Keratinocyte (primary cell): ENCODE measurements at regions not wholly inside any gene's neighbourhood (a gene's known extent, or its start where the extent isn't known, plus 50 kb on each side); places are given as distances from the start of the nearest gene placed in this dataset.
A peak's percentile ranks its signal among the peaks of the same experiment; 100 is the strongest.

Experiments used
- DNase-seq: peaks from one replicate; pipeline ENCODE4 v3.0.0-alpha.2; 2011; ENCODE audit warnings: low read depth, missing footprints, low spot score
- FAIRE-seq: peaks from 2 replicates; lab custom pipeline; 2011; peaks lifted over from hg19 to GRCh38; lab: Jason Lieb, UNC
- H2AFZ ChIP-seq: 2 replicates; pipeline ENCODE4 v1.6.0; 2012; ENCODE audit warnings: low read length, control low read depth, inconsistent platforms; ENCODE audit not compliant: control insufficient read depth
- H3K27ac ChIP-seq: 2 replicates; pipeline ENCODE4 v1.5.1; 2011; ENCODE audit warnings: low read length; ENCODE audit not compliant: control insufficient read depth, insufficient read depth
- H3K27me3 ChIP-seq: 3 replicates; pipeline ENCODE4 v1.6.0; 2011; ENCODE audit warnings: low read length; ENCODE audit not compliant: control insufficient read depth, insufficient read depth; ENCODE audit errors: extremely low read depth
- H3K36me3 ChIP-seq, 2 experiments: 2 replicates in 1 of 2; 3 replicates in 1 of 2; pipeline ENCODE4 v1.5.1; 2011; ENCODE audit warnings: low read length in 2 of 2, mild to moderate bottlenecking in 1 of 2; ENCODE audit not compliant: control insufficient read depth in 2 of 2, insufficient read depth in 2 of 2; ENCODE audit errors: extremely low read depth in 1 of 2
- H3K4me1 ChIP-seq: 3 replicates; pipeline ENCODE4 v1.5.1; 2011; ENCODE audit warnings: low read length; ENCODE audit not compliant: control insufficient read depth, insufficient read depth; ENCODE audit errors: extremely low read depth
- H3K4me2 ChIP-seq: 3 replicates; pipeline ENCODE4 v1.6.0; 2011; ENCODE audit warnings: low read depth, low read length; ENCODE audit not compliant: control insufficient read depth, insufficient read depth; ENCODE audit errors: extremely low read depth
- H3K4me3 ChIP-seq, 3 experiments: fragments of 200-600 bp in 1 of 3; sonication (generic) in 1 of 3; 2 replicates in 2 of 3; 3 replicates in 1 of 3; pipeline ENCODE4 v1.5.1; 2011 to 2016; ENCODE audit warnings: low read length in 3 of 3, mild to moderate bottlenecking in 3 of 3, control low read depth in 2 of 3, inconsistent platforms in 1 of 3, low read depth in 1 of 3, mixed read lengths in 1 of 3, mixed run types in 1 of 3, moderate library complexity in 1 of 3; ENCODE audit not compliant: control insufficient read depth in 2 of 3, insufficient read depth in 2 of 3; ENCODE audit errors: extremely low read depth in 1 of 3
- H3K79me2 ChIP-seq: 2 replicates; pipeline ENCODE4 v1.6.0; 2012; ENCODE audit warnings: low read length; ENCODE audit not compliant: control insufficient read depth, insufficient read depth
- H3K9ac ChIP-seq: 3 replicates; pipeline ENCODE4 v1.6.0; 2011; ENCODE audit warnings: low read length; ENCODE audit not compliant: control insufficient read depth, insufficient read depth; ENCODE audit errors: extremely low read depth
- H3K9me1 ChIP-seq: 3 replicates; pipeline ENCODE4 v1.6.0; 2011; ENCODE audit warnings: low read length; ENCODE audit not compliant: control insufficient read depth, insufficient read depth; ENCODE audit errors: extremely low read depth
- H3K9me3 ChIP-seq: 2 replicates; pipeline ENCODE4 v1.5.1; 2012; ENCODE audit warnings: low read depth, low read length; ENCODE audit not compliant: control insufficient read depth
- H4K20me1 ChIP-seq: 3 replicates; pipeline ENCODE4 v1.6.0; 2011; ENCODE audit warnings: low read length; ENCODE audit not compliant: control insufficient read depth, insufficient read depth; ENCODE audit errors: extremely low read depth
- CTCF ChIP-seq, 3 experiments: IDR thresholded peaks in 1 of 3; conservative IDR thresholded peaks in 1 of 3; optimal IDR thresholded peaks in 1 of 3; 2 replicates in 2 of 3; 3 replicates in 1 of 3; pipeline versions ENCODE3 to v1.5.1; 2011; ENCODE audit warnings: low read length in 3 of 3, mild to moderate bottlenecking in 3 of 3, moderate library complexity in 2 of 3, control low read depth in 1 of 3, inconsistent platforms in 1 of 3; ENCODE audit not compliant: insufficient read depth in 2 of 3; ENCODE audit errors: extremely low read depth in 1 of 3
- EZH2 ChIP-seq: IDR thresholded peaks from one replicate; pipeline ENCODE4 v1.6.1; 2012; ENCODE audit warnings: inconsistent platforms, mild to moderate bottlenecking, low read length, moderate library complexity
- dilution Hi-C: fragments of 300-500 bp; cut with MboI; formaldehyde crosslinking; loops from one replicate; pipeline ENCODE4 v1.7.0; 2020; ENCODE audit warnings: low sequenced_read_pairs; ENCODE audit not compliant: extremely low pct_ligation_motif_present

- Histone ChIP-seq H3K79me2 (no peaks in the 10 kb centered on the region), H3K9me3 (no peaks in the 10 kb centered on the region), H3K27ac (no peak overlapping the region), H4K20me1 (no peaks in the 10 kb centered on the region), H3K4me2 (no peak overlapping the region), H3K4me3 (no peak overlapping the region), H3K9ac (no peak overlapping the region), H3K36me3 (no peaks in the 10 kb centered on the region), H3K27me3 (no peaks in the 10 kb centered on the region), H3K9me1 (no peaks in the 10 kb centered on the region), H2AFZ (no peak overlapping the region), H3K4me1 (no peaks in the 10 kb centered on the region)
- no peak for TF ChIP-seq EZH2
- TF ChIP-seq CTCF (optimal IDR thresholded peaks at IDR 0.05 in 1 of 3, IDR thresholded peaks at IDR 0.05 in 1 of 3, conservative IDR thresholded peaks at IDR 0.05 in 1 of 3; ENCODE audit: extremely low read depth in 1 of 3, insufficient read depth in 2 of 3, low read length in 3 of 3), result no peak
- DNase-seq (no peak), FAIRE-seq (no peak)
- dilution Hi-C loops, result no loop called here
Observed at GRCh38 chr14:98446508-98446907, 825.5 kb downstream of the BCL11B start.

GRCh38 chr14:98456231-98456630 is 815.8 kb downstream of the BCL11B start:
- no peaks in the 10 kb centered on the region for H4K20me1 ChIP-seq
- dilution Hi-C loops, result no loop called here

More at GRCh38 chr14:98456231-98456630, 815.8 kb downstream of the BCL11B start:
- FAIRE-seq, result peak; percentile 36
- H3K27ac ChIP-seq, result no peak overlapping the region
- H3K9me3 ChIP-seq, result no peaks in the 10 kb centered on the region
- no peak overlapping the region for H3K9ac ChIP-seq
- H3K36me3 ChIP-seq, result no peaks in the 10 kb centered on the region
- DNase-seq, result no peak
- H3K4me3 ChIP-seq, result no peak overlapping the region
- no peak overlapping the region for H2AFZ ChIP-seq
- H3K4me2 ChIP-seq, result no peak overlapping the region
- no peaks in the 10 kb centered on the region for H3K9me1 ChIP-seq
- no peaks in the 10 kb centered on the region for H3K27me3 ChIP-seq
- H3K4me1 ChIP-seq, result no peaks in the 10 kb centered on the region
- TF ChIP-seq EZH2 (no peak), CTCF (optimal IDR thresholded peaks at IDR 0.05 in 1 of 3, IDR thresholded peaks at IDR 0.05 in 1 of 3, conservative IDR thresholded peaks at IDR 0.05 in 1 of 3; ENCODE audit: extremely low read depth in 1 of 3, insufficient read depth in 2 of 3, low read length in 3 of 3) (no peak)
- H3K79me2 ChIP-seq, result no peaks in the 10 kb centered on the region
